ENCODE measurements at regions not wholly inside any gene's neighbourhood (a gene's known extent, or its start where the extent isn't known, plus 50 kb on each side); places are given as distances from the start of the nearest gene placed in this dataset.

DNA sequence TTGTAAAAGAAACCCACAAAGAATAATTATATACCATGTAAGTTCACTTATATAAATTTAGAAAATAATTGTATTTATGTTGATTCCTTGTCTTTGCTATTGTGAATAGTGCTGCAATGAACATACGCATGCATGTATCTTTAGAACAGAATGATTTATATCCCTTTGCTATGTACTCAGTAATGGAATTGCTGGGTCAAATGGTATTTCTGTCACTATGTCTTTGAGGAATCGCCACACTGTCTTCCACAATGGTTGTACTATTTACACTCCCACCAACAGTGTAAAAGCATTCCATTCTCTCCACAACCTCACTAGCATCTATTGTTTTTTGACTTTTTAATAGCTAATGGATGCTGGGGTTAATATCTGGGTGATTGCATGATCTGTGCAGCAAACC is 149.4 kb upstream of the CNTN3 start:
- H3K36me3 ChIP-seq (replicated peaks; ENCODE audit: insufficient read depth, low read length) = no peaks in the 10 kb centered on the region
- no peaks in the 10 kb centered on the region for H4K20me1 ChIP-seq (ENCODE audit: insufficient read depth, low read length)
- H3F3A ChIP-seq (ENCODE audit: insufficient read depth, low read length) = no peaks in the 10 kb centered on the region
- H3K79me2 ChIP-seq (ENCODE audit: low read length) = no peaks in the 10 kb centered on the region
- H3K9me2 ChIP-seq (replicated peaks; ENCODE audit: insufficient read depth, low read length) = no peaks in the 10 kb centered on the region
- H3K4me1 ChIP-seq (ENCODE audit: low read length) = no peaks in the 10 kb centered on the region
- H3K27me3 ChIP-seq (replicated peaks; ENCODE audit: insufficient read depth, low read length) = no peaks in the 10 kb centered on the region
- no peak for DNase-seq
- H3K4me3 ChIP-seq (ENCODE audit: low read length) = no peak overlapping the region
- no peak overlapping the region for H3K27ac ChIP-seq (ENCODE audit: low read length)
- no peak overlapping the region for H2AFZ ChIP-seq (ENCODE audit: low read length)
- no peak for TF ChIP-seq EZH2phosphoT487 (IDR thresholded peaks at IDR 0.05; ENCODE audit: low read length)
- no peak for TF ChIP-seq EZH2 (optimal IDR thresholded peaks at IDR 0.05; ENCODE audit: low read depth, low read length)
- TF ChIP-seq, protein P1, sequence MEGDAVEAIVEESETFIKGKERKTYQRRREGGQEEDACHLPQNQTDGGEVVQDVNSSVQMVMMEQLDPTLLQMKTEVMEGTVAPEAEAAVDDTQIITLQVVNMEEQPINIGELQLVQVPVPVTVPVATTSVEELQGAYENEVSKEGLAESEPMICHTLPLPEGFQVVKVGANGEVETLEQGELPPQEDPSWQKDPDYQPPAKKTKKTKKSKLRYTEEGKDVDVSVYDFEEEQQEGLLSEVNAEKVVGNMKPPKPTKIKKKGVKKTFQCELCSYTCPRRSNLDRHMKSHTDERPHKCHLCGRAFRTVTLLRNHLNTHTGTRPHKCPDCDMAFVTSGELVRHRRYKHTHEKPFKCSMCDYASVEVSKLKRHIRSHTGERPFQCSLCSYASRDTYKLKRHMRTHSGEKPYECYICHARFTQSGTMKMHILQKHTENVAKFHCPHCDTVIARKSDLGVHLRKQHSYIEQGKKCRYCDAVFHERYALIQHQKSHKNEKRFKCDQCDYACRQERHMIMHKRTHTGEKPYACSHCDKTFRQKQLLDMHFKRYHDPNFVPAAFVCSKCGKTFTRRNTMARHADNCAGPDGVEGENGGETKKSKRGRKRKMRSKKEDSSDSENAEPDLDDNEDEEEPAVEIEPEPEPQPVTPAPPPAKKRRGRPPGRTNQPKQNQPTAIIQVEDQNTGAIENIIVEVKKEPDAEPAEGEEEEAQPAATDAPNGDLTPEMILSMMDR (IDR thresholded peaks at IDR 0.05; ENCODE audit: low read length) = no peak
- H3K9me3 ChIP-seq (replicated peaks; ENCODE audit: insufficient read depth, low read length) = no peaks in the 10 kb centered on the region
- no peak overlapping the region for H3K4me2 ChIP-seq (ENCODE audit: low read depth, low read length)
- no peak overlapping the region for H3K9ac ChIP-seq (ENCODE audit: low read length)

DNA sequence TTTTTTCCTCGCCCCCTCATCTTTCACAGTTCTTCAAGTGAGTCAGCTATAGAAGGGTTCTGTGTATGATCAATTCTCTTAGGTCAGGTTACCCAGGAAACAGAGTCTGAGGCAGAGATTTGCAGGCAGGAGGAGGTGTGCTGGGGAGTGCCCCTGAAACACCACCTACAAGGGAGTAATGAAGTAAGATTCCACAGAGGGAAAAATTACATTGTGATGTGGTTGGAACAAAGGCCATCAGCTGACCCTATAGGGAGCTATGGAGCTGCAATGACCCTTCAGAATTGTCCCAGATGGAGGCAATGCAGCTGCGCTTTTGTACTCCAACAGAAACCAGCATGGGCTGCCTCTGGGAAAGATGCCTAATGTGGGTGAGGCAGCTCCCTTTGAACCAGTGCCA is 142.2 kb upstream of the CNTN3 start:
- TF ChIP-seq, protein P1 (IDR thresholded peaks at IDR 0.05; ENCODE audit: low read length) = no peak
- TF ChIP-seq EZH2phosphoT487 (IDR thresholded peaks at IDR 0.05; ENCODE audit: low read length) (no peak), EZH2 (optimal IDR thresholded peaks at IDR 0.05; ENCODE audit: low read depth, low read length) (no peak)
- no peaks in the 10 kb centered on the region for H3K79me2 ChIP-seq (ENCODE audit: low read length)
- H2AFZ ChIP-seq (ENCODE audit: low read length) = no peak overlapping the region
- no peak for DNase-seq
- no peaks in the 10 kb centered on the region for H3K4me1 ChIP-seq (ENCODE audit: low read length)
- H3K9ac ChIP-seq (ENCODE audit: low read length) = no peak overlapping the region
- no peaks in the 10 kb centered on the region for H4K20me1 ChIP-seq (ENCODE audit: insufficient read depth, low read length)
- H3K4me3 ChIP-seq (ENCODE audit: low read length) = no peak overlapping the region
- no peaks in the 10 kb centered on the region for H3K9me2 ChIP-seq (replicated peaks; ENCODE audit: insufficient read depth, low read length)
- H3F3A ChIP-seq (ENCODE audit: insufficient read depth, low read length) = no peaks in the 10 kb centered on the region
- H3K9me3 ChIP-seq (replicated peaks; ENCODE audit: insufficient read depth, low read length) = no peaks in the 10 kb centered on the region
- H3K27ac ChIP-seq (ENCODE audit: low read length) = no peak overlapping the region
- H3K36me3 ChIP-seq (replicated peaks; ENCODE audit: insufficient read depth, low read length) = no peaks in the 10 kb centered on the region
- no peak overlapping the region for H3K4me2 ChIP-seq (ENCODE audit: low read depth, low read length)
- H3K27me3 ChIP-seq (replicated peaks; ENCODE audit: insufficient read depth, low read length) = no peaks in the 10 kb centered on the region

DNA sequence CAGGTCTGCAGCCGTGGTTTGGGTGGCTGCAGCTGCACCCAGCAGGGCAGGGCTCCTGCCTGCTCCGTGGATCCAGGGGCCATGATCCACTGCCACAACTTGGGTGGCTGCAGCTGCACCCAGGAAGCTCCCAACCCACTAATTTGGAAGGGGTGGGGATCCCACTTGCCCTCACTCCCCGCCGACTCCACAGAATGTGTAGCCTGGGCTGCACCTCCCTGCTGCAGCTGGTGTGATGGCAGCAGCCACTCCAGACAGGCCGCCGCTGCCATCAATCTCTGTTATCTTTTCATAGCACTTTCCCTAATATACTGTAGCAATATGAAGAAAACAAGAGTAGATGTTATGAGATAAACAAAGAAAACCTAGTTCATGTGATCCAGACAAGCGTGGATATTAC is 137.8 kb upstream of the CNTN3 start:
- no peak overlapping the region for H3K27ac ChIP-seq (ENCODE audit: low read length)
- no peak overlapping the region for H2AFZ ChIP-seq (ENCODE audit: low read length)
- no peaks in the 10 kb centered on the region for H3K9me2 ChIP-seq (replicated peaks; ENCODE audit: insufficient read depth, low read length)
- H3K4me1 ChIP-seq (ENCODE audit: low read length) = no peaks in the 10 kb centered on the region
- TF ChIP-seq, protein P1 (IDR thresholded peaks at IDR 0.05; ENCODE audit: low read length) = no peak
- TF ChIP-seq EZH2 (optimal IDR thresholded peaks at IDR 0.05; ENCODE audit: low read depth, low read length) (no peak), EZH2phosphoT487 (IDR thresholded peaks at IDR 0.05; ENCODE audit: low read length) (no peak)
- H3K4me3 ChIP-seq (ENCODE audit: low read length) = no peak overlapping the region
- H4K20me1 ChIP-seq (ENCODE audit: insufficient read depth, low read length) = no peaks in the 10 kb centered on the region
- no peaks in the 10 kb centered on the region for H3F3A ChIP-seq (ENCODE audit: insufficient read depth, low read length)
- no peak overlapping the region for H3K9ac ChIP-seq (ENCODE audit: low read length)
- no peaks in the 10 kb centered on the region for H3K36me3 ChIP-seq (replicated peaks; ENCODE audit: insufficient read depth, low read length)
- H3K27me3 ChIP-seq (replicated peaks; ENCODE audit: insufficient read depth, low read length) = no peaks in the 10 kb centered on the region
- H3K9me3 ChIP-seq (replicated peaks; ENCODE audit: insufficient read depth, low read length) = no peaks in the 10 kb centered on the region
- DNase-seq = no peak
- H3K4me2 ChIP-seq (ENCODE audit: low read depth, low read length) = no peak overlapping the region
- H3K79me2 ChIP-seq (ENCODE audit: low read length) = no peaks in the 10 kb centered on the region

All from MM.1S (cell line).